HepG2 (cell line): ENCODE measurements at regions not wholly inside any gene's neighbourhood (a gene's known extent, or its start where the extent isn't known, plus 50 kb on each side); places are given as distances from the start of the nearest gene placed in this dataset.

Experiments
- TF ChIP-seq, protein P1 (sequence below), 2 experiments: sonication (generic) in 1 of 2; formaldehyde crosslinking in 1 of 2; IDR thresholded peaks; 2 replicates each; pipeline versions ENCODE4 v1.6.1 to v1.9.0; 2014 to 2022; ENCODE audit warnings: antibody characterized with exemption in 1 of 2, borderline replicate concordance in 1 of 2, inconsistent platforms in 1 of 2, low read depth in 1 of 2, missing genetic modification reagents in 1 of 2
- TF ChIP-seq, protein P2 (sequence below): sonication (generic); IDR thresholded peaks from 2 replicates; pipeline ENCODE4 v1.6.1; 2016; ENCODE audit warnings: low read depth, borderline replicate concordance
- TF ChIP-seq, protein P3 (sequence below): sonication (generic); formaldehyde crosslinking; IDR thresholded peaks from 2 replicates; pipeline ENCODE4 v1.8.0; 2022; ENCODE audit warnings: mild to moderate bottlenecking, missing genetic modification reagents; ENCODE audit not compliant: insufficient replicate concordance

DNA sequence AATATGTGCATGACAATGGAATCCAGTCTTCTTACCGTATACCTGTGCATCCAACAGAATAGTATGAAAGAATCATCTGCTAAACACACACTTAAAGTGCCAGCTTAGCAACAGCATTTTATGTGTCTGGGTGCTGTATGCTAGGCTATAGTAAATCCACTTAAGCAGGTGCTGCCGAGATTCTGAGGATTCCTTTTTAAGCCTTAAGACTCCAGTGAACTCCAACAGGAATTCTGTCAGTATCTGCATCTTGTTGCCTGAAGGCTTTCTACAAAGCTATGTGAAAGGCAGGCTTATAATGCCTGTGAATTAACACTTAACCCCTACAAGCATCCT, 1076.4 kb upstream of the PABPC4L start (continued):
- TF ChIP-seq, protein P1, sequence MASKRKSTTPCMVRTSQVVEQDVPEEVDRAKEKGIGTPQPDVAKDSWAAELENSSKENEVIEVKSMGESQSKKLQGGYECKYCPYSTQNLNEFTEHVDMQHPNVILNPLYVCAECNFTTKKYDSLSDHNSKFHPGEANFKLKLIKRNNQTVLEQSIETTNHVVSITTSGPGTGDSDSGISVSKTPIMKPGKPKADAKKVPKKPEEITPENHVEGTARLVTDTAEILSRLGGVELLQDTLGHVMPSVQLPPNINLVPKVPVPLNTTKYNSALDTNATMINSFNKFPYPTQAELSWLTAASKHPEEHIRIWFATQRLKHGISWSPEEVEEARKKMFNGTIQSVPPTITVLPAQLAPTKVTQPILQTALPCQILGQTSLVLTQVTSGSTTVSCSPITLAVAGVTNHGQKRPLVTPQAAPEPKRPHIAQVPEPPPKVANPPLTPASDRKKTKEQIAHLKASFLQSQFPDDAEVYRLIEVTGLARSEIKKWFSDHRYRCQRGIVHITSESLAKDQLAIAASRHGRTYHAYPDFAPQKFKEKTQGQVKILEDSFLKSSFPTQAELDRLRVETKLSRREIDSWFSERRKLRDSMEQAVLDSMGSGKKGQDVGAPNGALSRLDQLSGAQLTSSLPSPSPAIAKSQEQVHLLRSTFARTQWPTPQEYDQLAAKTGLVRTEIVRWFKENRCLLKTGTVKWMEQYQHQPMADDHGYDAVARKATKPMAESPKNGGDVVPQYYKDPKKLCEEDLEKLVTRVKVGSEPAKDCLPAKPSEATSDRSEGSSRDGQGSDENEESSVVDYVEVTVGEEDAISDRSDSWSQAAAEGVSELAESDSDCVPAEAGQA (IDR thresholded peaks at IDR 0.05; ENCODE audit: low read depth), result no peak
- TF ChIP-seq, protein P1 (CRISPR knock-in tag; IDR thresholded peaks at IDR 0.05; ENCODE audit: borderline replicate concordance), result no peak
- TF ChIP-seq, protein P2, sequence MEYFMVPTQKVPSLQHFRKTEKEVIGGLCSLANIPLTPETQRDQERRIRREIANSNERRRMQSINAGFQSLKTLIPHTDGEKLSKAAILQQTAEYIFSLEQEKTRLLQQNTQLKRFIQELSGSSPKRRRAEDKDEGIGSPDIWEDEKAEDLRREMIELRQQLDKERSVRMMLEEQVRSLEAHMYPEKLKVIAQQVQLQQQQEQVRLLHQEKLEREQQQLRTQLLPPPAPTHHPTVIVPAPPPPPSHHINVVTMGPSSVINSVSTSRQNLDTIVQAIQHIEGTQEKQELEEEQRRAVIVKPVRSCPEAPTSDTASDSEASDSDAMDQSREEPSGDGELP, result no peak
- TF ChIP-seq, protein P3, sequence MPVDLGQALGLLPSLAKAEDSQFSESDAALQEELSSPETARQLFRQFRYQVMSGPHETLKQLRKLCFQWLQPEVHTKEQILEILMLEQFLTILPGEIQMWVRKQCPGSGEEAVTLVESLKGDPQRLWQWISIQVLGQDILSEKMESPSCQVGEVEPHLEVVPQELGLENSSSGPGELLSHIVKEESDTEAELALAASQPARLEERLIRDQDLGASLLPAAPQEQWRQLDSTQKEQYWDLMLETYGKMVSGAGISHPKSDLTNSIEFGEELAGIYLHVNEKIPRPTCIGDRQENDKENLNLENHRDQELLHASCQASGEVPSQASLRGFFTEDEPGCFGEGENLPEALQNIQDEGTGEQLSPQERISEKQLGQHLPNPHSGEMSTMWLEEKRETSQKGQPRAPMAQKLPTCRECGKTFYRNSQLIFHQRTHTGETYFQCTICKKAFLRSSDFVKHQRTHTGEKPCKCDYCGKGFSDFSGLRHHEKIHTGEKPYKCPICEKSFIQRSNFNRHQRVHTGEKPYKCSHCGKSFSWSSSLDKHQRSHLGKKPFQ (CRISPR knock-in tag), result no peak
